CD4-positive, alpha-beta T cell treated with Interleukin-10 for 1 hour (primary cell): ENCODE measurements at regions not wholly inside any gene's neighbourhood (a gene's known extent, or its start where the extent isn't known, plus 50 kb on each side); places are given as distances from the start of the nearest gene placed in this dataset.
"Not testable (repeated sequence)": the region's sequence is repeated elsewhere in the genome, so short reads cannot be mapped to it uniquely, and the experiment has no call there.

ENCODE experiments used
- DNase-seq: peaks from one replicate; pipeline ENCODE4 v3.0.0-alpha.2; 2020

- no peak for DNase-seq
Measured at GRCh38 chr4:128758314-128758922, 51.1 kb upstream of the JADE1 start.

GRCh38 chr4:128757712-128758111 is 51.8 kb upstream of the JADE1 start:
- DNase-seq = no peak

GRCh38 chr4:128751354-128751753 is 58.1 kb upstream of the JADE1 start:
- DNase-seq = no peak

GRCh38 chr4:128741748-128742147 is 67.8 kb upstream of the JADE1 start:
- DNase-seq = not testable (repeated sequence)

GRCh38 chr4:128737098-128737513 is 72.4 kb upstream of the JADE1 start:
- no peak for DNase-seq

GRCh38 chr4:128735714-128736113 is 73.8 kb upstream of the JADE1 start:
- DNase-seq = no peak

- no peak for DNase-seq
Measured at GRCh38 chr4:128728190-128728589, 81.3 kb upstream of the JADE1 start.

- DNase-seq = no peak
Measured at GRCh38 chr4:128727658-128728057, 81.8 kb upstream of the JADE1 start.

GRCh38 chr4:128725405-128726055 is 84.0 kb upstream of the JADE1 start:
- DNase-seq = no peak

- no peak for DNase-seq
Measured at GRCh38 chr4:128722911-128723310, 86.6 kb upstream of the JADE1 start.

- no peak for DNase-seq
Measured at GRCh38 chr4:128721896-128722295, 87.6 kb upstream of the JADE1 start.

- no peak for DNase-seq
Measured at GRCh38 chr4:128720270-128720669, 89.2 kb upstream of the JADE1 start.

GRCh38 chr4:128718768-128719167 is 90.7 kb upstream of the JADE1 start:
- DNase-seq = no peak

- DNase-seq = no peak
Measured at GRCh38 chr4:128716338-128716737, 93.2 kb upstream of the JADE1 start.

- DNase-seq = no peak
Measured at GRCh38 chr4:128715616-128716015, 93.9 kb upstream of the JADE1 start.

- DNase-seq = no peak
Measured at GRCh38 chr4:128711361-128711760, 98.1 kb upstream of the JADE1 start.

- DNase-seq = no peak
Measured at GRCh38 chr4:128709268-128709667, 100.2 kb upstream of the JADE1 start.

GRCh38 chr4:128707864-128708263 is 101.6 kb upstream of the JADE1 start:
- DNase-seq = no peak

- no peak for DNase-seq
Measured at GRCh38 chr4:128703948-128704347, 105.6 kb upstream of the JADE1 start.

GRCh38 chr4:128700659-128701350 is 108.7 kb upstream of the JADE1 start:
- DNase-seq = no peak

- no peak for DNase-seq
Measured at GRCh38 chr4:128698386-128698785, 111.1 kb upstream of the JADE1 start.

- DNase-seq = no peak
Measured at GRCh38 chr4:128697323-128697722, 112.2 kb upstream of the JADE1 start.

- DNase-seq = no peak
Measured at GRCh38 chr4:128690011-128690410, 119.5 kb upstream of the JADE1 start.

- no peak for DNase-seq
Measured at GRCh38 chr4:128688846-128689437, 120.6 kb upstream of the JADE1 start.
